ENCODE measurements at regions not wholly inside any gene's neighbourhood (a gene's known extent, or its start where the extent isn't known, plus 50 kb on each side); places are given as distances from the start of the nearest gene placed in this dataset.

DNA sequence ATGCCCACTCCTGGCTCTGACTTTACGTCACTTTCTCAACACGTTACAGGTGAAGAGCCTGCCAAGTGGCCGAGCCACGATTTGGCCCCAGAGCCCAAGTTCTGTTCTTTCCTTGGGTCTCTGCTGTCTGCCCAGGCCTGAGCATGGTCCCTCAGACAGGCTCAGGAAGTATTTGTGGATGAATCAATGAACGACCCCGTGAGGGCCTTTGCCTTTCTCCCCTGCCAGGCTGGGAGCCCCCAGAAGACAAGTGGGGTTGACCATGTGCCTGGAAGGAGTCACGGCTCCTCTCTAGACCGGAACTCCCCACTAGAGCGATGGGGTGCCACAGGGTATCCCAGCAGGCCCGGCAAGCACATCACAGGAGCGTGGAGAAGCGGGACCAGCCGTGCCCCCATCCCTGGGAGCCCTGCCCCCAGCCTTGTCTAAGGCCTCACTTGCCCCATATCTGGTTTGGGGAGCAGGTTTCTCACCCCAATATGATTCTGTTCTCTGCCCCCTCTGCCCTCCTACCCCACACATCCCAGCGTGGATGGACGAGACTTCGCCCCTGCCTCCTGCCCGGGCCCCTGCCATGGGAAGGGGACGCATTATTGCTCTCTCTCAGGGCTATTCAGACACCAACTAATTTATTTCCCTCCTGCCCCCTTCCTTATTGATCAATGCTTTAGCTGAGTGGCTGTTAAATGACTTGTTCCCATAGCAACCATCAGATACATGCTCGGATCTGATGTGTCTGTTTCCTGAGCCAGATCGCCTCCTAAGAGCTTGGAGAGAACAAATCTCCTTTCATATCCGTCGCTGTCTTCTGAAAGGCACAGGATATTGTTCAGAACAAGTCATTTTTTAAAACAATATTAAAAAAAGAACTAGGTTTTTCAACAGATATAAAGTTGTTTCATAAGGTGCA lies 69.0 kb downstream of the DIO3 start:
- TF ChIP-seq, protein P1, sequence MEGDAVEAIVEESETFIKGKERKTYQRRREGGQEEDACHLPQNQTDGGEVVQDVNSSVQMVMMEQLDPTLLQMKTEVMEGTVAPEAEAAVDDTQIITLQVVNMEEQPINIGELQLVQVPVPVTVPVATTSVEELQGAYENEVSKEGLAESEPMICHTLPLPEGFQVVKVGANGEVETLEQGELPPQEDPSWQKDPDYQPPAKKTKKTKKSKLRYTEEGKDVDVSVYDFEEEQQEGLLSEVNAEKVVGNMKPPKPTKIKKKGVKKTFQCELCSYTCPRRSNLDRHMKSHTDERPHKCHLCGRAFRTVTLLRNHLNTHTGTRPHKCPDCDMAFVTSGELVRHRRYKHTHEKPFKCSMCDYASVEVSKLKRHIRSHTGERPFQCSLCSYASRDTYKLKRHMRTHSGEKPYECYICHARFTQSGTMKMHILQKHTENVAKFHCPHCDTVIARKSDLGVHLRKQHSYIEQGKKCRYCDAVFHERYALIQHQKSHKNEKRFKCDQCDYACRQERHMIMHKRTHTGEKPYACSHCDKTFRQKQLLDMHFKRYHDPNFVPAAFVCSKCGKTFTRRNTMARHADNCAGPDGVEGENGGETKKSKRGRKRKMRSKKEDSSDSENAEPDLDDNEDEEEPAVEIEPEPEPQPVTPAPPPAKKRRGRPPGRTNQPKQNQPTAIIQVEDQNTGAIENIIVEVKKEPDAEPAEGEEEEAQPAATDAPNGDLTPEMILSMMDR (IDR thresholded peaks at IDR 0.05; ENCODE audit: insufficient read depth, low read depth, low read length) = no peak
- no peak for TF ChIP-seq EZH2 (IDR thresholded peaks at IDR 0.05; ENCODE audit: insufficient read depth, low read length)

Data from astrocyte (in vitro differentiated cells and primary cell).